SW 1271 (cell line): ENCODE measurements at regions not wholly inside any gene's neighbourhood (a gene's known extent, or its start where the extent isn't known, plus 50 kb on each side); places are given as distances from the start of the nearest gene placed in this dataset.
"Not testable (repeated sequence)": the region's sequence is repeated elsewhere in the genome, so short reads cannot be mapped to it uniquely, and the experiment has no call there.

Experiments
- DNase-seq, 2 experiments: peaks; one replicate each; lab custom pipeline; 2025; lab: John Stamatoyannopoulos, UW

- DNase-seq: peak in 1 of 2 experiments; percentile 27
Measured at GRCh38 chr5:150960791-150961396, 56.1 kb upstream of the ZNF300 start.

- DNase-seq: not testable (repeated sequence)
Measured at GRCh38 chr5:150960323-150960722, 55.5 kb upstream of the ZNF300 start.
